Tibial artery (tissue), 4 donors: ENCODE measurements at regions not wholly inside any gene's neighbourhood (a gene's known extent, or its start where the extent isn't known, plus 50 kb on each side); places are given as distances from the start of the nearest gene placed in this dataset.

ENCODE experiments used
- DNase-seq, 2 donors: peaks; one replicate each; pipeline ENCODE4 v3.0.0-alpha.2; 2019
- H3K27ac ChIP-seq, 2 donors: fragments of 200-600 bp; sonication (generic) in 1 of 2; 1 replicate in 1 of 2; 2 replicates in 1 of 2; pipeline ENCODE4 v1.5.1; 2018 to 2019; ENCODE audit warnings: mild to moderate bottlenecking in 1 of 2
- H3K27me3 ChIP-seq, 2 donors: fragments of 200-600 bp; sonication (generic) in 1 of 2; one replicate each; pipeline versions ENCODE4 v1.5.1 to v1.6.0; 2016 to 2019
- H3K36me3 ChIP-seq, 3 donors: fragments of 200-600 bp; sonication (generic) in 2 of 3; one replicate each; pipeline ENCODE4 v1.5.1; 2016 to 2019; ENCODE audit warnings: mild to moderate bottlenecking in 2 of 3
- H3K4me1 ChIP-seq, 4 donors: fragments of 200-600 bp; sonication (generic) in 2 of 4; 1 replicate in 3 of 4; 2 replicates in 1 of 4; pipeline ENCODE4 v1.5.1; 2016 to 2019
- H3K4me3 ChIP-seq, 2 donors: fragments of 200-600 bp; sonication (generic) in 1 of 2; 1 replicate in 1 of 2; 2 replicates in 1 of 2; pipeline ENCODE4 v1.5.1; 2018 to 2019; ENCODE audit warnings: mild to moderate bottlenecking in 2 of 2
- H3K9me3 ChIP-seq, 3 donors: fragments of 200-600 bp; sonication (generic) in 1 of 3; one replicate each; pipeline ENCODE4 v1.5.1; 2016 to 2019
- CTCF ChIP-seq, 2 experiments: fragments of 200-600 bp in 1 of 2; fragments of 450-650 bp in 1 of 2; IDR thresholded peaks; one replicate each; pipeline ENCODE4 v1.5.1; 2017 to 2019; ENCODE audit warnings: antibody characterized with exemption in 2 of 2, mild to moderate bottlenecking in 1 of 2, moderate library complexity in 1 of 2
- intact Hi-C: fragments of 100-400 bp; cut with DNase I; formaldehyde crosslinking; loops from one replicate; pipeline ENCODE4 v1.15.0; 2023; ENCODE audit warnings: low total_unique reads

GRCh38 chr2:235270956-235271355 is 222.9 kb upstream of the AGAP1 start:
- H3K4me3 ChIP-seq, result no peak overlapping the region
- no peaks in the 10 kb centered on the region for H3K9me3 ChIP-seq
- no peak for DNase-seq
- peaks cover 0 to 4% (median 0%) of the 10 kb centered on the region in 4 donors for H3K4me1 ChIP-seq
- H3K27me3 ChIP-seq, result peaks cover 0 to 5% of the 10 kb centered on the region in 2 donors
- no peak overlapping the region for H3K27ac ChIP-seq
- H3K36me3 ChIP-seq, result no peaks in the 10 kb centered on the region
- intact Hi-C loops, result no loop called here
- TF ChIP-seq CTCF (IDR thresholded peaks at IDR 0.05), result no peak

DNA sequence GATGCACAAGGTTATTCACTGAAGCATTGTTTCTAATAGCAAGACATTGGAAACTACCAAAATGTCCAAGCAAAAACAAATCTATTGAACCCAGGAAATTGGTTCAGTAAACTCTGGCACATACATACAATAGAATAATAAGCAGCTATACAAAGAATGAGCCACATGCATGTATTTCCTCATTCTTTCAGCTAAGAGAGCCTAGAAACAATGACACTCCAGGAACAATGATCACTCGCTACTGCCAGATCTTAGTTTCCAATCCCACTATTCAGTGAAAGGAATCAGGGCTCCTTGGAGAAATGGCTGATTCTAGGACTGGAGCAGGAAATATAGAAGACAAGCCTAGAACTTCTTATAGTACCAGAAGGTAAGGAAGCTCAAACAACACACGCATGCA is 221.9 kb upstream of the AGAP1 start:
- DNase-seq, result no peak
- H3K4me3 ChIP-seq, result no peak overlapping the region
- peaks cover 0 to 4% (median 0%) of the 10 kb centered on the region in 4 donors for H3K4me1 ChIP-seq
- no peak for TF ChIP-seq CTCF (IDR thresholded peaks at IDR 0.05)
- H3K27me3 ChIP-seq, result peaks cover 0 to 3% of the 10 kb centered on the region in 2 donors
- no peaks in the 10 kb centered on the region for H3K36me3 ChIP-seq
- intact Hi-C loops, result no loop called here
- no peak overlapping the region for H3K27ac ChIP-seq
- H3K9me3 ChIP-seq, result no peaks in the 10 kb centered on the region

DNA sequence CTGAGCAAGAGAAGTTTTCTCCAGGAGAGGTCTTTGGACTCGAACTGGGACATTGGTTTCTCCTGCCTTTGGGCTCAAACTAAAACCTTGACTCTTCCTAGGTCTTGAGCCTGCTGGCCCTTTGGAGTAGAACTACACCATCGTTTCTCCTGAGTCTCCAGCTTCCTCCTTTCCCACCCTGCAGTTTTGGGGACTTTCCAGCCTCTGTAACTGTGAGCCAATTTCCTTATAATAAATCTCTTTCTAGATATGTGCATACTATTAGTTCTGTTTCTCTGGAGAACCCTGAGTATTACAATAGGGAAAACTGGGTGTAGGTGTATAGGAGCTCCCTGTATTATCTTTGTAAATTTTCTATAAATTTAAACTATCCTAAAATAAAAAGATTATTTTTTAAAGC is 219.8 kb upstream of the AGAP1 start:
- Histone ChIP-seq H3K36me3 (no peaks in the 10 kb centered on the region), H3K4me1 (no peaks in the 10 kb centered on the region), H3K27ac (no peak overlapping the region), H3K4me3 (no peak overlapping the region), H3K9me3 (no peaks in the 10 kb centered on the region), H3K27me3 (peaks cover 0 to 3% of the 10 kb centered on the region in 2 donors)
- DNase-seq, result no peak
- intact Hi-C loops, result no loop called here
- no peak for TF ChIP-seq CTCF (IDR thresholded peaks at IDR 0.05)

DNA sequence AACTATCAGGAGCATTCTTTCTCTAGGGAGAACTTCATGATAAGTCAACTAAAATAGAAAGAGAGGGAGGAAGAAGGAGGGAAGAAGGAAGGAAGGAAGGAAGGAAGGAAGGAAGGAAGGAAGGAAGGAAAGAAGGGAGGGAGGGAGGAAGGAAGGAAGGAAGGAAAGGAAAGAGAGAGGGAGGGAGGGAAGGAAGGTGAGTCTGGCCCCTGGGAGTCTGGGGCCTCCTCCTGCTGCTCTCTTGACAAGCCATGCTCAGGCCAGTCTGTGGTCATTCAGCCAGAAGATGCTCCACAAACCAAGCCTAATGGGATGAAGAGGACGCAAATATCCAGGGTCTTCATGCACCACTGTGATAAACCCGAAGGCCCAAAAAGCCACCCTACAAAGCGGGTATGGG is 216.4 kb upstream of the AGAP1 start:
- Histone ChIP-seq H3K4me3 (no peak overlapping the region), H3K9me3 (no peaks in the 10 kb centered on the region), H3K36me3 (no peaks in the 10 kb centered on the region), H3K27ac (no peak overlapping the region), H3K4me1 (no peaks in the 10 kb centered on the region), H3K27me3 (no peaks in the 10 kb centered on the region)
- intact Hi-C loops, result no loop called here
- no peak for DNase-seq
- no peak for TF ChIP-seq CTCF (IDR thresholded peaks at IDR 0.05)

GRCh38 chr2:235278771-235279355 is 215.0 kb upstream of the AGAP1 start:
- Histone ChIP-seq H3K27ac (no peak overlapping the region), H3K9me3 (no peaks in the 10 kb centered on the region), H3K4me1 (no peaks in the 10 kb centered on the region), H3K27me3 (no peaks in the 10 kb centered on the region), H3K4me3 (no peak overlapping the region), H3K36me3 (no peaks in the 10 kb centered on the region)
- TF ChIP-seq CTCF (IDR thresholded peaks at IDR 0.05), result no peak
- no peak for DNase-seq
- intact Hi-C loops, result no loop called here

DNA sequence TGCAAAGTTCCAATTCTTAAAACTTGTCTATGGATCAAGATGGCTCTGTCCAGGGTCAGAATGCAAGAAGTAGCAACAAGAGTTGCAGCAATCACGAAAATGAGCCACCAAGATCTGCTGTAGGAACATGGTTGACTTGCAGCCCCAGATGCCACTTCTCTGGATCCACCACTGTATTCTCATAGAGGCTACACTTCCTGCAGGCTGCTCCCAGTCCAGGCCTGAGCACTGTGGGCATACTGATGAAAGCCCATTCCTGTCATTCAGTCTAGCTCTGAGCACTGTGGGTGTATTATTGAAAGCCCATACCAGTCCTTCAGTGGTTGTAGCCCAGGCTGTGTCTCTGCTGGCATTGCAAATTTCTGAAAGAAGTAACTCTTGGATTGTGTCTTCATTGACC is 213.9 kb upstream of the AGAP1 start:
- no peaks in the 10 kb centered on the region for H3K4me1 ChIP-seq
- H3K36me3 ChIP-seq, result no peaks in the 10 kb centered on the region
- no peaks in the 10 kb centered on the region for H3K9me3 ChIP-seq
- intact Hi-C loops, result no loop called here
- no peak for DNase-seq
- no peak for TF ChIP-seq CTCF (IDR thresholded peaks at IDR 0.05)
- no peak overlapping the region for H3K4me3 ChIP-seq
- no peaks in the 10 kb centered on the region for H3K27me3 ChIP-seq
- H3K27ac ChIP-seq, result no peak overlapping the region
